T-cell (primary cell): ENCODE measurements at regions not wholly inside any gene's neighbourhood (a gene's known extent, or its start where the extent isn't known, plus 50 kb on each side); places are given as distances from the start of the nearest gene placed in this dataset.

Experiments used
- ATAC-seq, 4 experiments: fragments of 200-7000 bp in 3 of 4; fragments of 150-1000 bp in 1 of 4; cut with Tn5 transposase; replicated peaks in 1 of 4; 1 replicate in 3 of 4; 2 replicates in 1 of 4; pipeline ENCODE4 v1.10.0; 2021; ENCODE audit warnings: moderate library complexity in 3 of 4, mild to moderate bottlenecking in 2 of 4, moderate number of reproducible peaks in 1 of 4
- CTCF ChIA-PET, 2 donors: fragments of 300-600 bp; sonication (Branson Sonifier 250); formaldehyde crosslinking; loops; one replicate each; lab custom pipeline; 2022; ENCODE audit warnings: antibody characterized with exemption in 2 of 2; lab: Charles Lee
- POLR2A ChIA-PET, 2 donors: fragments of 300-600 bp; sonication (Branson Sonifier 250); formaldehyde crosslinking; loops; one replicate each; lab custom pipeline; 2022; ENCODE audit warnings: antibody characterized with exemption in 2 of 2; lab: Charles Lee
- DNase-seq, 35 experiments: peaks; one replicate each; pipeline versions ENCODE4 v3.0.0 to v3.0.0-alpha.2; 2013 to 2023
- H3K27ac ChIP-seq: one replicate; pipeline ENCODE4 v1.5.1; 2013; ENCODE audit warnings: low read length
- H3K27me3 ChIP-seq, 2 experiments: replicated peaks in 1 of 2; 1 replicate in 1 of 2; 2 replicates in 1 of 2; pipeline versions ENCODE4 v1.6.1 to v1.7.0; 2013; ENCODE audit warnings: low read length in 1 of 2, mixed read lengths in 1 of 2; ENCODE audit not compliant: control insufficient read depth in 2 of 2, insufficient read depth in 2 of 2; ENCODE audit errors: extremely low read depth in 1 of 2
- H3K36me3 ChIP-seq, 2 donors: 1 replicate in 1 of 2; 2 replicates in 1 of 2; pipeline versions ENCODE4 v1.6.1 to v1.7.0; 2013; ENCODE audit warnings: low read length in 1 of 2; ENCODE audit not compliant: control insufficient read depth in 2 of 2, insufficient read depth in 1 of 2; ENCODE audit errors: extremely low read depth in 1 of 2
- H3K4me1 ChIP-seq, 2 experiments: 1 replicate in 1 of 2; 2 replicates in 1 of 2; pipeline versions ENCODE4 v1.6.1 to v1.7.0; 2013; ENCODE audit warnings: low read length in 2 of 2, mixed read lengths in 1 of 2; ENCODE audit not compliant: insufficient read depth in 2 of 2, control insufficient read depth in 1 of 2; ENCODE audit errors: extremely low read depth in 1 of 2
- H3K4me3 ChIP-seq, 2 donors: 1 replicate in 1 of 2; 2 replicates in 1 of 2; pipeline versions ENCODE4 v1.5.1 to v1.7.0; 2013; ENCODE audit warnings: mild to moderate bottlenecking in 2 of 2, low read length in 1 of 2, moderate library complexity in 1 of 2; ENCODE audit not compliant: control insufficient read depth in 1 of 2; ENCODE audit errors: extremely low read depth in 1 of 2
- H3K9me3 ChIP-seq: 2 replicates; pipeline ENCODE4 v1.7.0; 2013
- H3K27ac Mint-ChIP-seq, 2 donors: one replicate each; pipeline ENCODE4 v1.8.0; 2020 to 2021; ENCODE audit warnings: mild to moderate bottlenecking in 2 of 2, mixed read lengths in 2 of 2
- H3K27me3 Mint-ChIP-seq, 2 donors: one replicate each; pipeline ENCODE4 v1.8.0; 2021 to 2022; ENCODE audit warnings: mixed read lengths in 2 of 2
- H3K36me3 Mint-ChIP-seq: one replicate; pipeline ENCODE4 v1.8.0; 2021; ENCODE audit warnings: mixed read lengths
- H3K4me1 Mint-ChIP-seq, 3 donors: one replicate each; pipeline ENCODE4 v1.8.0; 2020 to 2022; ENCODE audit warnings: mixed read lengths in 3 of 3, mild to moderate bottlenecking in 1 of 3
- H3K4me3 Mint-ChIP-seq, 3 donors: one replicate each; pipeline ENCODE4 v1.8.0; 2020 to 2022; ENCODE audit warnings: mild to moderate bottlenecking in 3 of 3, mixed read lengths in 3 of 3, moderate library complexity in 3 of 3
- H3K9me3 Mint-ChIP-seq, 3 donors: one replicate each; pipeline ENCODE4 v1.8.0; 2020 to 2022; ENCODE audit warnings: mixed read lengths in 3 of 3
- WGBS: methylation state at CpG from one replicate; pipeline ENCODE4 v1.1.5; 2013; ENCODE audit warnings: missing lambda C conversion rate; ENCODE audit not compliant: insufficient coverage; 5-methylcytosine and 5-hydroxymethylcytosine counted together

DNA sequence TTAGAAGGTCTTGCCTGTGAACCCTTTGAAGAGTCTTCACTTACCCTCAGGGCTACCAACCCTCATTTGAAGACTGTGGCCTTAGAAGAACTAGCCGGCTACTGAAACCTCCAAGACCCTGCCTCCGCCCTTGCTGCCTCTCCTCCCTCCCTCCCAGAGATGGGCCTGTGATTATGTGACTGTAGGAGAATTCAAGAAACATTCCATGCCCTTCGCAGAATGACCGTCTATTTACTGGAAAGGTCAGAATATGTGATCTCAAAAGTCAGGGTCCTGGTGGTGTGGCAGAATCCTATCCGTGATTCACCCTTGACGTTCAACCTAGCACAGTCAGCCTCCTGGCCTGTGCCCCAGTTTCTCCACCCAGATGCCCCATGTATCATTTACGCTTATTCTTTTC lies 109.6 kb downstream of the CTNND1 start:
- Histone ChIP-seq H3K9me3 (no peaks in the 10 kb centered on the region), H3K4me3 (no peak overlapping the region), H3K27ac (no peak overlapping the region), H3K4me1 (no peaks in the 10 kb centered on the region), H3K36me3 (no peaks in the 10 kb centered on the region), H3K27me3 (peaks cover 0 to 17% of the 10 kb centered on the region in 2 experiments)
- DNase-seq (no peak), ATAC-seq (no peak)
- ChIA-PET POLR2A (no interaction called here), CTCF (no interaction called here)
- no peaks in the 10 kb centered on the region for H3K36me3 Mint-ChIP-seq
- no peaks in the 10 kb centered on the region for H3K9me3 Mint-ChIP-seq
- no CpG with 5 or more reads among the region's 7 CpGs for WGBS
- peaks cover 3 to 20% of the 10 kb centered on the region in 2 donors for H3K27me3 Mint-ChIP-seq
- no peak overlapping the region for H3K4me3 Mint-ChIP-seq
- H3K27ac Mint-ChIP-seq, result no peak overlapping the region
- peaks cover 2 to 11% (median 3%) of the 10 kb centered on the region in 3 donors for H3K4me1 Mint-ChIP-seq

DNA sequence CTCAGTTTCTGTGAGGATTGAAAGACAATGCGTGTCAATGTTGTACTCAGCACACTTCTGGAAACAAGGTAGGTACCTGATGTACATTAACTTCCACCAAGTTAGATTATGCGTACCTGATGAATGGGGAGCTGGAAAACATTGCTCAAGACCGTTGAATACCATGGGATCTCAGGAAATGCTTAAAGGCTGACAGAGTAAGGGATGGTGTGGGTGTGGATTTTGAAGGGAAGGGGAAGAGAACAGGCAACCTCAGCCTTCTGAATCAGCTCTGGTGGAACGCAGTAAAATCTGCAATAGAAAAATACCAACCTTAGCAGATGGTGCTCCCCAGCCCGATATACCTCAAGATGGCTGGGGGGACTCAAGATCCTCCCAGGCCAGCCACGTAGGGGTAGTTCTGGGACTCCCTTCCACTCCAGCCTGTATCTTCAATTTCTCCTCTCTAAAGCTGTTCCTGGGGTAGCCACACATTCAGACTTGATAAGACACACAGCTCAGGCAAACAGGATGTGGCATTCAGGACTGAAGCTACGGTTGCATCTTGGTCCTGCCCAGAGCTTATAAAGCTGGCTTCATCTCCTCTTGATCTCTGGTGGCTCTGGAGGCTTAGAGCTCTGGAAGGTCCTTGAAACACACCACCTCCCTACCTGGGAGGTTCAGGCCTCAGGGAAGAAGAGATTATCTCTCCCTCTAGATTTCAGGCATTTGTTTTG lies 111.8 kb downstream of the CTNND1 start:
- DNase-seq (peak in 1 of 35 experiments; percentile 3), ATAC-seq (peak in 2 of 4 experiments; percentile 37 to 43)
- Mint-ChIP-seq H3K27me3 (peaks cover 3 to 15% of the 10 kb centered on the region in 2 donors), H3K4me3 (no peak overlapping the region), H3K9me3 (no peaks in the 10 kb centered on the region), H3K36me3 (no peaks in the 10 kb centered on the region), H3K27ac (no peak overlapping the region), H3K4me1 (peaks cover 2 to 11% (median 3%) of the 10 kb centered on the region in 3 donors)
- ChIA-PET POLR2A (no interaction called here), CTCF (no interaction called here)
- H3K36me3 ChIP-seq, result no peaks in the 10 kb centered on the region
- no peak overlapping the region for H3K4me3 ChIP-seq
- no peak overlapping the region for H3K27ac ChIP-seq
- peaks cover 0 to 17% of the 10 kb centered on the region in 2 experiments for H3K27me3 ChIP-seq
- 53% methylated on average over 5 of the region's 7 CpGs for WGBS
- no peaks in the 10 kb centered on the region for H3K9me3 ChIP-seq
- no peaks in the 10 kb centered on the region for H3K4me1 ChIP-seq

DNA sequence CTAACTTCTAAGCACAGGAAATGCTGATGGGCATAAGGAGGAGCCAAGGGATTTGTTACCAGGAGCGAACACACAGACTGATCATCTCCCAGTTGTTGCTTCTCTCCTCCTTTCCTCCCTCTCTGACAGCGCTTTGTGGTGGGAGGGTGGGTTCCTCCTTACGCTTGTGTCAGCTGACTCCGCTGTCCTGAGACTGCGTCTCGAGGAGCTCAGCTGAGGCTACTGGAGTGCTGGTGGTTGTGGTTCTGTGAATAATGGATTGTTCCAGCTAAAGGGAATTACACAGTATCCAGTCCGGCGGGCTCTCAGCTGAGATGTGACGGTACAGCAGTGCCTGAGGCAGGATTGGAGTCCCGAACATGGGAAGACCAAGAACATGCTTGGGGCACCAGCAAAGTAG lies 113.4 kb downstream of the CTNND1 start:
- H3K4me3 Mint-ChIP-seq, result no peak overlapping the region
- H3K36me3 Mint-ChIP-seq, result no peaks in the 10 kb centered on the region
- CTCF ChIA-PET, result no interaction called here

DNA sequence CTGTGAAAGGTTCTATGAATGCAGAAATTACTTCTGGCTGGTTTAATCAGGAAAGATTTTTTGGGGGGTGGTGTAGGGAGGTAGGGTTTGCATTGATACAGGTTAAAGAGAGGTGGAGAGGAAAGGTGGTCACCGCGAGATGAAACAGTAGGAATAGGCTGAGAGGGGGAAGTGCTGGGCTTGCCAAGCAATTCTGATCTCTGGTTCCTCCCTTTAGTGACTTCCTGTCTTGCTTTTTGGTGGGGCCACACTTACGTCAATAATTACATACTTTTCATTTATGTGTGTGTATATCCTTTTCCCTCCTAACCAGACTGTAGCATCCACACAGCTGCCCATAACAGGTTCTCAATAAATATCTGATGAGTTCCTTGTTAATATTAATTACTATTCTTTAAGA lies 120.0 kb downstream of the CTNND1 start:
- Mint-ChIP-seq H3K36me3 (no peaks in the 10 kb centered on the region), H3K27ac (no peak overlapping the region), H3K4me3 (no peak overlapping the region), H3K9me3 (peaks cover 0 to 4% (median 0%) of the 10 kb centered on the region in 3 donors), H3K27me3 (peaks cover 2 to 3% of the 10 kb centered on the region in 2 donors), H3K4me1 (peaks cover 0 to 6% (median 4%) of the 10 kb centered on the region in 3 donors)
- Histone ChIP-seq H3K36me3 (no peaks in the 10 kb centered on the region), H3K9me3 (no peaks in the 10 kb centered on the region), H3K4me3 (no peak overlapping the region), H3K27ac (no peak overlapping the region), H3K4me1 (no peaks in the 10 kb centered on the region), H3K27me3 (peaks cover 0 to 10% of the 10 kb centered on the region in 2 experiments)
- ChIA-PET CTCF (no interaction called here), POLR2A (no interaction called here)
- ATAC-seq, result peak in 1 of 4 experiments; percentile 45
- no peak for DNase-seq
- 40% methylated on average over 2 of the region's 3 CpGs for WGBS

More for the DNA sequence above, 113.4 kb downstream of the CTNND1 start:
- no peak overlapping the region for H3K4me3 ChIP-seq
- DNase-seq (no peak), ATAC-seq (no peak)
- no peak overlapping the region for H3K27ac ChIP-seq
- Mint-ChIP-seq H3K27ac (no peak overlapping the region), H3K27me3 (peaks cover 3 to 15% of the 10 kb centered on the region in 2 donors), H3K9me3 (no peaks in the 10 kb centered on the region), H3K4me1 (peaks cover 2 to 11% (median 3%) of the 10 kb centered on the region in 3 donors)
- H3K9me3 ChIP-seq, result no peaks in the 10 kb centered on the region
- POLR2A ChIA-PET, result interaction anchor here (0.7 to 0.9 kb wide), 2 partner anchors 19 to 229 kb away, joined by 3 read pairs; no protein-coding TSS in a partner anchor
- peaks cover 0 to 18% of the 10 kb centered on the region in 2 experiments for H3K27me3 ChIP-seq
- no peaks in the 10 kb centered on the region for H3K4me1 ChIP-seq
- WGBS, result 66% methylated on average over 4 of the region's 10 CpGs
- H3K36me3 ChIP-seq, result no peaks in the 10 kb centered on the region

DNA sequence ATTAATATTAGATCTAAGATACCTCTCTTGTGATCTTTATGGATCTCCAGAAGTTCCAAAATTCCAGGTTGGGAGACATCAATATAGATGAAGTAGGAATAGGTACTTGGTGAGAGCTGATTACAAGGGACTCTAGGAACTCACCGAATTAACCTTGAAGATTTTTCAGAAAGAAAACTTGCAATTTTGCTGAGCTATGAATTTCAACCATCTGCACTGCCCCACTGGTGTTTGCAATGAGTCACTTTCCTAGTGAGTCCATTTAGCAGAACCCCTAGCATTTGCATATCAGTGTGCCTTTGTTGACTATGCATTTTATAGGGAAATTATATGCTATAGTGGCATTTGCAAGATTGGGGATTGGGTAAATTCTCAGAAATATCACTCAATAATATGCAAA lies 122.0 kb downstream of the CTNND1 start:
- Histone ChIP-seq H3K36me3 (no peaks in the 10 kb centered on the region), H3K4me3 (no peak overlapping the region), H3K4me1 (no peaks in the 10 kb centered on the region), H3K27ac (no peak overlapping the region), H3K27me3 (peaks cover 0 to 8% of the 10 kb centered on the region in 2 experiments), H3K9me3 (no peaks in the 10 kb centered on the region)
- ATAC-seq, result no peak
- Mint-ChIP-seq H3K9me3 (peaks cover 0 to 4% (median 0%) of the 10 kb centered on the region in 3 donors), H3K4me3 (no peak overlapping the region), H3K27ac (no peak overlapping the region), H3K27me3 (peaks cover 2 to 4% of the 10 kb centered on the region in 2 donors), H3K36me3 (no peaks in the 10 kb centered on the region), H3K4me1 (peaks cover 0 to 6% (median 4%) of the 10 kb centered on the region in 3 donors)
- no CpG with 5 or more reads among the region's 1 CpG for WGBS
- POLR2A ChIA-PET, result no interaction called here
- CTCF ChIA-PET, result no interaction called here
- DNase-seq, result no peak

DNA sequence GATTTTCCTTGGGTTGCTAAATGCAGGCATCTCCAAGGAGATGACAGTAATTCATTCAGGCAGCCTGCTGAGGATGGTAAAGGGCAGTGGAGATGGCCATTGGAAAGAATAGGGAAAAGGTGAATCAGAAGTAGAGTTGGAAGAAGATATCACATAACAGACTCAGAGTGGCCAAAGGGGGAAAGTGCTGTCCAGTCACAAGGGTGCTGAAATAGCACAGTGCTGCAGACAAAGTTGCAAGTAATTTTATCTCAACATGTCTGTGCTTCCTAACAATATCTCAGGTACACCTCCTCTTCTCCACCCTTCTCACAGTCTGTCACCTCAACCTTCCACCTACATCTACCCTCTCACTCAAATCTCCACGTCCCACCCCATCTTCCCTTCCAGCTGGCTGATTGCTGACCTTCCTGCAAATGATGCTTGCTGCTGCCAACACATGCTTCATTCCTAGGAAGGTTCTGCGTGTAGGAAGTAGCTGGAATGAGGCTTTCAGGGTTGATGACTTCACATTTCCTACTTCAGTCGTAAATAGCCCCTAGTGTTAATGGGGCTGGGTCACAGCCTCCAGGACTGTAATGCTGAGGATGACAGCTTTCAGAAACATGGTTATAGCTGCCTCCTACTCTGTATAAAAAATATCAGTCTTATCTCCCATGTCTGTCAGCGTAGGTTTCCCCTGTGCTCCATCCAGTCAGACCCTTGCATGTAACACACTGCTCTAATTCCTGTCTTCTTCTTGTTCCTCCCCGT lies 123.9 kb downstream of the CTNND1 start:
- H3K36me3 ChIP-seq, result no peaks in the 10 kb centered on the region
- H3K4me1 ChIP-seq, result no peaks in the 10 kb centered on the region
- Mint-ChIP-seq H3K27ac (no peak overlapping the region), H3K4me3 (no peak overlapping the region), H3K9me3 (peaks cover 0 to 4% (median 0%) of the 10 kb centered on the region in 3 donors), H3K36me3 (no peaks in the 10 kb centered on the region), H3K4me1 (peaks cover 0 to 6% (median 4%) of the 10 kb centered on the region in 3 donors), H3K27me3 (peaks cover 2 to 4% of the 10 kb centered on the region in 2 donors)
- no peak overlapping the region for H3K4me3 ChIP-seq
- no peak overlapping the region for H3K27ac ChIP-seq
- DNase-seq (no peak), ATAC-seq (no peak)
- H3K27me3 ChIP-seq, result peaks cover 0 to 6% of the 10 kb centered on the region in 2 experiments
- ChIA-PET CTCF (no interaction called here), POLR2A (interaction anchor here in 1 of 2 donors (0.6 kb wide), 1 partner anchor 257 kb away, joined by 8 read pairs; no protein-coding TSS in a partner anchor)
- 63% methylated on average over 1 of the region's 5 CpGs for WGBS
- H3K9me3 ChIP-seq, result no peaks in the 10 kb centered on the region
